Heart left ventricle (tissue), 16 donors: ENCODE measurements at regions not wholly inside any gene's neighbourhood (a gene's known extent, or its start where the extent isn't known, plus 50 kb on each side); places are given as distances from the start of the nearest gene placed in this dataset.

Experiments used
- ATAC-seq, 4 donors: fragments of 200-7000 bp; cut with Tn5 transposase; one replicate each; pipeline ENCODE4 v1.9.1; 2020 to 2022; ENCODE audit warnings: moderate library complexity in 4 of 4, mild to moderate bottlenecking in 3 of 4, moderate number of reproducible peaks in 1 of 4
- DNase-seq, 5 donors: peaks; one replicate each; pipeline ENCODE4 v3.0.0-alpha.2; 2020
- H3K27ac ChIP-seq, 12 donors: fragments of 200-600 bp; sonication (generic) in 4 of 12; one replicate each; pipeline versions ENCODE4 v1.5.0 to v1.8.0; 2016 to 2022; ENCODE audit warnings: mild to moderate bottlenecking in 2 of 12
- H3K27me3 ChIP-seq, 9 donors: fragments of 200-600 bp; sonication (generic) in 2 of 9; one replicate each; pipeline versions ENCODE4 v1.5.1 to v1.8.0; 2016 to 2022; ENCODE audit warnings: mild to moderate bottlenecking in 3 of 9
- H3K36me3 ChIP-seq, 9 donors: fragments of 200-600 bp; sonication (generic) in 2 of 9; one replicate each; pipeline versions ENCODE4 v1.5.0 to v1.8.0; 2018 to 2022; ENCODE audit warnings: mild to moderate bottlenecking in 2 of 9
- H3K4me1 ChIP-seq, 12 donors: fragments of 200-600 bp; sonication (generic) in 4 of 12; one replicate each; pipeline versions ENCODE4 v1.5.0 to v1.8.0; 2016 to 2022; ENCODE audit warnings: mild to moderate bottlenecking in 3 of 12
- H3K4me3 ChIP-seq, 12 donors: fragments of 200-600 bp; sonication (generic) in 4 of 12; one replicate each; pipeline versions ENCODE4 v1.5.0 to v1.8.0; 2017 to 2022; ENCODE audit warnings: mild to moderate bottlenecking in 9 of 12, moderate library complexity in 4 of 12
- H3K9me3 ChIP-seq, 12 donors: fragments of 200-600 bp; sonication (generic) in 4 of 12; one replicate each; pipeline versions ENCODE4 v1.5.0 to v1.8.0; 2016 to 2022; ENCODE audit warnings: mild to moderate bottlenecking in 1 of 12
- POLR2A ChIP-seq, 2 donors: fragments of 450-650 bp; IDR thresholded peaks; one replicate each; pipeline ENCODE4 v1.6.1; 2017; ENCODE audit warnings: antibody characterized with exemption in 2 of 2, mild to moderate bottlenecking in 2 of 2, moderate library complexity in 2 of 2
- WGBS, 4 donors: extraction: QIAGEN DNeasy Blood & Tissue Kit in 2 of 4; methylation state at CpG; one replicate each; pipeline versions ENCODE4 v1.1.5 to v1.1.7; 2013 to 2018; 5-methylcytosine and 5-hydroxymethylcytosine counted together
- intact Hi-C, 10 donors: fragments of 100-400 bp; cut with DNase I; formaldehyde crosslinking; loops; one replicate each; pipeline versions ENCODE4 v1.11.1 to v1.14.2; 2022
- TF ChIP-seq, protein P1 (sequence below), 12 donors: fragments of 200-600 bp; sonication (generic) in 4 of 12; IDR thresholded peaks; one replicate each; pipeline versions ENCODE4 v1.5.0 to v1.8.0; 2018 to 2022; ENCODE audit warnings: antibody characterized with exemption in 12 of 12, mild to moderate bottlenecking in 5 of 12
- donor health status: ischemic (EF 13 %, LVEDD 7.1; RV severe dilation, severe dysfunction).
- donor health status: healthy with polysubstance abuse.
- donor health status: DM: no; HTN: yes; CAD: no.
- donor health status: DM: no; HTN: no; CAD: no.
- donor health status: ischemic (EF 25% LVEDD 6.9; RV normal size, moderate dysfunction).
- donor health status: ischemic (EF 25% LVEDD 5.7; RV mildly dilated, moderate dysfunction).
- donor health status: healthy.
- donor health status: DM: yes; HTN: yes; CAD: no.
- donor health status: ischemic (EF 35%, LVEDD 5.7; RV mildly dilated, moderate dysfunction).
- donor health status: nonischemic (EF 11% LVEDD 7.7; RV severe dilation, severe dysfunction).
- donor health status: DM: yes; HTN: yes; CAD: no.
- donor health status: PGD.
- donor health status: ischemic (EF 29% LVEDD 5.4; RV normal size, mild dysfunction).
- donor health status: nonischemic (EF 23%, LVEDD 6.1; RV moderate dilation, normal function).

- Histone ChIP-seq H3K27me3 (no peaks in the 10 kb centered on the region), H3K27ac (no peak overlapping the region), H3K36me3 (no peaks in the 10 kb centered on the region), H3K4me1 (peaks cover 0 to 15% (median 8%) of the 10 kb centered on the region in 12 donors), H3K4me3 (no peak overlapping the region), H3K9me3 (no peaks in the 10 kb centered on the region)
- ATAC-seq (no peak), DNase-seq (no peak)
- intact Hi-C loops, result loop anchor here (5.0 to 10.0 kb wide), 14 partner anchors 42 to 719 kb away; partner anchors contain the start of genes PPID (in 2 of the 10) and RAPGEF2 (in 2 of the 10)
- WGBS, 4 donors, result 94 to 96% (median 96%) methylated on average over 3 of the region's 3 CpGs
- TF ChIP-seq, protein P1, sequence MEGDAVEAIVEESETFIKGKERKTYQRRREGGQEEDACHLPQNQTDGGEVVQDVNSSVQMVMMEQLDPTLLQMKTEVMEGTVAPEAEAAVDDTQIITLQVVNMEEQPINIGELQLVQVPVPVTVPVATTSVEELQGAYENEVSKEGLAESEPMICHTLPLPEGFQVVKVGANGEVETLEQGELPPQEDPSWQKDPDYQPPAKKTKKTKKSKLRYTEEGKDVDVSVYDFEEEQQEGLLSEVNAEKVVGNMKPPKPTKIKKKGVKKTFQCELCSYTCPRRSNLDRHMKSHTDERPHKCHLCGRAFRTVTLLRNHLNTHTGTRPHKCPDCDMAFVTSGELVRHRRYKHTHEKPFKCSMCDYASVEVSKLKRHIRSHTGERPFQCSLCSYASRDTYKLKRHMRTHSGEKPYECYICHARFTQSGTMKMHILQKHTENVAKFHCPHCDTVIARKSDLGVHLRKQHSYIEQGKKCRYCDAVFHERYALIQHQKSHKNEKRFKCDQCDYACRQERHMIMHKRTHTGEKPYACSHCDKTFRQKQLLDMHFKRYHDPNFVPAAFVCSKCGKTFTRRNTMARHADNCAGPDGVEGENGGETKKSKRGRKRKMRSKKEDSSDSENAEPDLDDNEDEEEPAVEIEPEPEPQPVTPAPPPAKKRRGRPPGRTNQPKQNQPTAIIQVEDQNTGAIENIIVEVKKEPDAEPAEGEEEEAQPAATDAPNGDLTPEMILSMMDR (IDR thresholded peaks at IDR 0.05), result no peak
- TF ChIP-seq POLR2A (IDR thresholded peaks at IDR 0.05), result no peak
These were observed 341.1 kb downstream of the RAPGEF2 start for GRCh38 chr4:159443975-159444374.

DNA sequence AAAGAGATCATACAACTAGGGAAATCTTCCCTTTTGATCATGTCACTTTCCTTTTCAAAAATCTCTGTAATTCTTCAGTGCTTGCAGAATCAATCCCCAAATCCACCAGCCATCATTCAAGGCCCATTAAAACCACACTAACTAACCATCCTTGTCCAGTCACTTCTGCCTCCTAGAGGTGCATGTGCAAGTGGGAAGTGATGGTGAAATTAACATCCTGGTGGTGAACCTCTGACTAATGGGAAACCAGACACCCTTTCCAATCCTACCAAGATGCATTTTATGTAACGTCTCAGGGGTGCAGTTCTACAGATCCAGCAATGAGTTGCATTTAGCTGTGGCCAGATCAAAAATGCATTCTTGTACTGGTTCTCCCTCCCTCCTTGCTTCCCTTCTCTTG, 341.8 kb downstream of the RAPGEF2 start:
- Histone ChIP-seq H3K4me3 (no peak overlapping the region), H3K36me3 (no peaks in the 10 kb centered on the region), H3K27me3 (no peaks in the 10 kb centered on the region), H3K4me1 (peaks cover 0 to 15% (median 8%) of the 10 kb centered on the region in 12 donors), H3K27ac (no peak overlapping the region), H3K9me3 (no peaks in the 10 kb centered on the region)
- intact Hi-C loops, result loop anchor here (5.0 to 10.0 kb wide), 18 partner anchors 42 to 722 kb away; partner anchors contain the start of genes PPID (in 3 of the 10) and RAPGEF2 (in 2 of the 10)
- 43 to 100% (median 73%) methylated on average over 1 of the region's 1 CpG for WGBS, 4 donors
- ATAC-seq (no peak), DNase-seq (no peak)
- no peak for TF ChIP-seq POLR2A (IDR thresholded peaks at IDR 0.05)
- TF ChIP-seq, protein P1 (IDR thresholded peaks at IDR 0.05), result peak in 2 of 12 donors; percentile 18 to 22

GRCh38 chr4:159445692-159446091, 342.8 kb downstream of the RAPGEF2 start:
- H3K4me1 ChIP-seq, result peaks cover 0 to 15% (median 8%) of the 10 kb centered on the region in 12 donors
- no peak for TF ChIP-seq POLR2A (IDR thresholded peaks at IDR 0.05)
- TF ChIP-seq, protein P1 (IDR thresholded peaks at IDR 0.05), result no peak
- DNase-seq, result no peak
- H3K9me3 ChIP-seq, result no peaks in the 10 kb centered on the region
- H3K36me3 ChIP-seq, result no peaks in the 10 kb centered on the region
- ATAC-seq, result peak; percentile 69 to 83 (median 74)
- no peak overlapping the region for H3K4me3 ChIP-seq
- intact Hi-C loops, result loop anchor here (2.0 to 10.0 kb wide), 18 partner anchors 71 to 723 kb away; partner anchors contain the start of genes PPID (in 3 of the 10) and RAPGEF2 (in 2 of the 10)
- H3K27me3 ChIP-seq, result no peaks in the 10 kb centered on the region
- WGBS, 4 donors, result 29 to 47% (median 39%) methylated on average over 2 of the region's 2 CpGs
- H3K27ac ChIP-seq, result peak overlapping the region in 4 of 12 donors; percentile 2 to 46 (median 20)

DNA sequence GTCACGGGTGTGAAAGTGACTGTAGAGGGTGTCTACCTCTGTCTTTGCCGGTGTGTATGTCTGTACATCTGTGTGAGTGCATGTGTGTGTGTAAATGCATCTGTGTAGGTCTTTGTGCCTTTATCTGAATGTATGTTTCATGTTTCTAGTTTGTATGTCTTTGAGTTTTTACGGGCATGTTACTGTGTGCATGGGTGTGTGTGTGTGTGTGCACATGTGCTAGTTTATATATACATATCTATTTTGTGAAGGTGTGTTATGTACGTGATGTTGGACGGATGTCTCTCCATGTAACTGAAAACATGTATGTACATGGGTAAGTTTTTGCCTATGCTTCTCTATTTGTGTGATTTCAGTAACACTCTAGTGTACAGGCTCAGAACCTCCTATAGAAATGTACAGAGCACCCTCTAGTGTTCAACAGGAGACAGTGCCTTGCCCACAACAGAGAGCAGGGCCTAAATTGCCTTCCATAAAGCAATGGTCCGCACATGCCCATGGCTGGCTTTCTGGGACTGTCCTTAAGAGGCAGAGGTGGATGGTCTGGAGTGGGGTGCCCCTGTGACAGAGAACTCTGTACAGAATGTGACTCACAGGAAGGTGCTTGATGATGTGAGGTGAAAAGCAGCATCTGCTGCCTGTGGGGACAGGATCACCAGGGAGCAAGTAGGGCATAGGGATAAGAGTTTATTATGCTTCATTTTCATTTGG, 343.5 kb downstream of the RAPGEF2 start:
- H3K27me3 ChIP-seq, result no peaks in the 10 kb centered on the region
- no peak overlapping the region for H3K4me3 ChIP-seq
- peak; percentile 94 to 98 (median 97) for ATAC-seq
- intact Hi-C loops, result loop anchor here (2.0 to 10.0 kb wide), 18 partner anchors 72 to 724 kb away; partner anchors contain the start of genes PPID (in 3 of the 10) and RAPGEF2 (in 2 of the 10)
- peak overlapping the region in 3 of 12 donors; percentile 2 to 46 (median 39) for H3K27ac ChIP-seq
- peak in 4 of 5 donors; percentile 21 to 41 (median 36) for DNase-seq
- no peaks in the 10 kb centered on the region for H3K9me3 ChIP-seq
- TF ChIP-seq POLR2A (IDR thresholded peaks at IDR 0.05), result no peak
- TF ChIP-seq, protein P1 (IDR thresholded peaks at IDR 0.05), result peak; percentile 82 to 96 (median 91)
- 26 to 47% (median 43%) methylated on average over 6 of the region's 6 CpGs for WGBS, 4 donors
- H3K4me1 ChIP-seq, result peaks cover 0 to 15% (median 8%) of the 10 kb centered on the region in 12 donors
- no peaks in the 10 kb centered on the region for H3K36me3 ChIP-seq
